ENCODE measurements at regions not wholly inside any gene's neighbourhood (a gene's known extent, or its start where the extent isn't known, plus 50 kb on each side); places are given as distances from the start of the nearest gene placed in this dataset.

DNA sequence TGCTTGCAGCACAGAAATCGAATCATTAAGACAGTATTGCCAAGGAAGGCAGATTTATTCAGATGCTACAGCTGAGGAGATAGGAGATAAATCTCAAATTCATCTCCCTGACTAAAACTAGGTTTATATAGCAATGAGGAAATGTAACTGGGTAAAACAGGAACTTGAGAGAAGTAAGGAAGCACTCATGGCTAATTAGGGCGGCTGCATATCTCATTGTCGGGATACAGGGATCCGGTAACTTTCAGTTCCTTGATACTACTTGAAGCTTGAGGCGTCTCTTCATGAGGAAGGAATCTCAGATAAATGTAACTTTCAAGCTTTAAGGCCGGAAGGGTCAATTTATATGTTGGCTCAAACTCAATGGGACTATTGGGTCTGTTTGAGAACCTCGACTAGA is 129.2 kb upstream of the WDR1 start:
- DNase-seq (ENCODE audit: low read depth, low spot score) = no peak
- Histone ChIP-seq H3K27me3 (ENCODE audit: insufficient read depth, insufficient read length) (no peaks in the 10 kb centered on the region), H3K36me3 (ENCODE audit: insufficient read depth, insufficient read length, low read length) (no peaks in the 10 kb centered on the region), H3K4me1 (ENCODE audit: insufficient read depth, insufficient read length) (no peaks in the 10 kb centered on the region), H3K4me3 (ENCODE audit: insufficient read length, low read depth) (no peak overlapping the region), H3K9me3 (ENCODE audit: insufficient read depth, low read length) (no peaks in the 10 kb centered on the region), H3K9ac (ENCODE audit: insufficient read length, low read depth) (no peak overlapping the region)
- TF ChIP-seq SUZ12 (IDR thresholded peaks at IDR 0.05; ENCODE audit: extremely low read depth, insufficient read depth, insufficient read length) (no peak), ZNF274 (IDR thresholded peaks at IDR 0.05; ENCODE audit: low read depth, low read length) (no peak), YY1 (IDR thresholded peaks at IDR 0.05; ENCODE audit: insufficient read depth, insufficient read length) (no peak)

DNA sequence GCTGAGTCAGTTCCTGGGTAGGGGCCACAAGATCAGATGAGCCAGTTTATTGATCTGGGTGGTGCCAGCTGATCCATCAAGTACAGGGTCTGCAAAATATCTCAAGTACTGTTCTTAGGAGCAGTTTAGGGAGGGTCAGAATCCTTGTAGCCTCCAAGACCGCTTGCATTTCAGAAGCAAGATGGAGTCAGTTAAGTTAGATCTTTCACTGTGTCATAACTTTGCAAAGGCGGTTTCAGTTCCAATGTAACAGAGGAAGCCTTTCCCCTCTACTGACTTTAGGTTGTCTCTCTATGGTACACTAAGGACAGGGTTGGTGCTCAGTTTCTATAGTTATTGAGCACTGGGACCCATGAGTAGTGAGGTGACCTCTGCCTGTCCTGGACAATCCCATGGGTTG is 127.3 kb upstream of the WDR1 start:
- no peak for TF ChIP-seq ZNF274 (IDR thresholded peaks at IDR 0.05; ENCODE audit: low read depth, low read length)
- TF ChIP-seq SUZ12 (IDR thresholded peaks at IDR 0.05; ENCODE audit: extremely low read depth, insufficient read depth, insufficient read length) = no peak
- TF ChIP-seq YY1 (IDR thresholded peaks at IDR 0.05; ENCODE audit: insufficient read depth, insufficient read length) = no peak
- H3K36me3 ChIP-seq (ENCODE audit: insufficient read depth, insufficient read length, low read length) = no peaks in the 10 kb centered on the region
- no peaks in the 10 kb centered on the region for H3K27me3 ChIP-seq (ENCODE audit: insufficient read depth, insufficient read length)
- DNase-seq (ENCODE audit: low read depth, low spot score) = no peak
- no peak overlapping the region for H3K4me3 ChIP-seq (ENCODE audit: insufficient read length, low read depth)
- H3K4me1 ChIP-seq (ENCODE audit: insufficient read depth, insufficient read length) = no peaks in the 10 kb centered on the region
- no peaks in the 10 kb centered on the region for H3K9me3 ChIP-seq (ENCODE audit: insufficient read depth, low read length)
- no peak overlapping the region for H3K9ac ChIP-seq (ENCODE audit: insufficient read length, low read depth)

DNA sequence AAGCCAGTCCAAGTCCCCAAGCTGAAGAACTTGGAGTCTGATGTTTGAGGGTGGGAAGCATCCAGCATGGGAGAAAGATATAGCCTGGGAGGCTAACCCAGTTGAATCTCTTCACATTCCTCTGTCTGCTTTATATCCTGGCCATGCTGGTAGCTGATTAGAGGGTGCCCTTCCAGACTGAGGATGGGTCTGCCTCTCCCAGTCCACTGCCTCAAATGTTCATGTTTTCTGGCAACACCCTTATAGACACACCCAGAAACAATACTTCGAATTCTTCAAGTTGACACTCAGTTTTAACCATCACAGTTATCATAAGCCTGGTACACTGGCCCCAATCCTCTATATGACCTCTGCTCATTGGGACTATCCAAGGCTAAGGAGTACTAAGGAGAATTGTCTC is 124.1 kb upstream of the WDR1 start:
- TF ChIP-seq SUZ12 (IDR thresholded peaks at IDR 0.05; ENCODE audit: extremely low read depth, insufficient read depth, insufficient read length) (no peak), ZNF274 (IDR thresholded peaks at IDR 0.05; ENCODE audit: low read depth, low read length) (no peak), YY1 (IDR thresholded peaks at IDR 0.05; ENCODE audit: insufficient read depth, insufficient read length) (no peak)
- H3K9ac ChIP-seq (ENCODE audit: insufficient read length, low read depth) = no peak overlapping the region
- no peaks in the 10 kb centered on the region for H3K4me1 ChIP-seq (ENCODE audit: insufficient read depth, insufficient read length)
- no peaks in the 10 kb centered on the region for H3K27me3 ChIP-seq (ENCODE audit: insufficient read depth, insufficient read length)
- DNase-seq (ENCODE audit: low read depth, low spot score) = no peak
- no peaks in the 10 kb centered on the region for H3K36me3 ChIP-seq (ENCODE audit: insufficient read depth, insufficient read length, low read length)
- no peaks in the 10 kb centered on the region for H3K9me3 ChIP-seq (ENCODE audit: insufficient read depth, low read length)
- H3K4me3 ChIP-seq (ENCODE audit: insufficient read length, low read depth) = no peak overlapping the region

DNA sequence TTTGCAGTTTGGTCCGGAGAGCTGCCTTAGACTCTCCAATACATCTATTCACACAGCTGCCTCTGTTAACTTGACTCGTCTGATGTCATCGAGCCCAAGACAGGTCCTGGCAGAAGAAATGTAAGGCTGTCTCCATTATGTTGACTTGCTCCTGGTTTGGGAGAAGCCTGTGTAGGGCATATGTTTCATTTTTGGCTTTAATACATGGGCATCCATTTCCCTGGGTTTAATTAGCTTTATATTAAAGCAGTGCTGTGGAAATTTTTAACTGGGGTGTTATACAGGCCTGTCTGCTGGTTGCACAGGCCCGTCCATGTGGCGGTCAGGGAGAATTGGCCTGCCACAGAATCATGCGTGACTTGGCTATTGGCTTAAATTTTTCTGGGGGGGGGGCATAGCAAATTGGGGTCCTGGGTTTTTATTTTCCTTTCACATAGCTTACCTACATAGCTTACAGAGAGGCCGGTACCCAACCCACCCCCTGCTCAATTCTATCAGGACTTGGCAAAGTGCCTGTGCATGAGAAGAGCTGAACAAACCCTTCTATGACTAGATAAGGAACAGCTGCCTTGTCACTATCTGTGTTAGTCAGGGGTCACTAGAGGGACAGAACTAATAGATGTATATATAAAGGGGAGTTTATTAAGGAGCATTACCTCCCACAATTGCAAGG is 123.5 kb upstream of the WDR1 start:
- H3K9me3 ChIP-seq (ENCODE audit: insufficient read depth, low read length) = no peaks in the 10 kb centered on the region
- H3K27me3 ChIP-seq (ENCODE audit: insufficient read depth, insufficient read length) = no peaks in the 10 kb centered on the region
- no peak for DNase-seq (ENCODE audit: low read depth, low spot score)
- H3K9ac ChIP-seq (ENCODE audit: insufficient read length, low read depth) = no peak overlapping the region
- no peak overlapping the region for H3K4me3 ChIP-seq (ENCODE audit: insufficient read length, low read depth)
- no peaks in the 10 kb centered on the region for H3K4me1 ChIP-seq (ENCODE audit: insufficient read depth, insufficient read length)
- H3K36me3 ChIP-seq (ENCODE audit: insufficient read depth, insufficient read length, low read length) = no peaks in the 10 kb centered on the region
- no peak for TF ChIP-seq SUZ12 (IDR thresholded peaks at IDR 0.05; ENCODE audit: extremely low read depth, insufficient read depth, insufficient read length)

DNA sequence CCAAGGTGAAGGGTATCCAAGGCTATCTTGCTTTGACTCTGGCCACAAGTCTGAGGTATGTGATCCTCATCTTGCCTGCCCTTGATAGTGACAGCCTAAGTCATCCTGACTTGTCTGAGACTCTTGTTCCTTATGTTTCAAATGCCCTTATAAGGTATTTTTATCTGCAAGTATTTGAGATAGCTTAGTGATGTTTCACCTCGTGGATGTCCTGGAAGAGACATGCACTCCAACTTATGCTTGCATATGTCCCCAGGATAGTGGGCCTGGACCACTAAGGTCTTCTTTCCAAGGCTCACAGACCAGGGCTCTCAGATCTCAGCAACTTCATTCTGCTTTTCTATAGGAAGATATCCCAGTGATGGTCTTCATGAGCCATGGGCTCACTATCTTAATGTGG is 120.5 kb upstream of the WDR1 start:
- no peaks in the 10 kb centered on the region for H3K9me3 ChIP-seq (ENCODE audit: insufficient read depth, low read length)
- no peak overlapping the region for H3K4me3 ChIP-seq (ENCODE audit: insufficient read length, low read depth)
- no peaks in the 10 kb centered on the region for H3K27me3 ChIP-seq (ENCODE audit: insufficient read depth, insufficient read length)
- no peak overlapping the region for H3K9ac ChIP-seq (ENCODE audit: insufficient read length, low read depth)
- no peak for TF ChIP-seq YY1 (IDR thresholded peaks at IDR 0.05; ENCODE audit: insufficient read depth, insufficient read length)
- TF ChIP-seq ZNF274 (IDR thresholded peaks at IDR 0.05; ENCODE audit: low read depth, low read length) = no peak
- no peak for TF ChIP-seq SUZ12 (IDR thresholded peaks at IDR 0.05; ENCODE audit: extremely low read depth, insufficient read depth, insufficient read length)
- no peaks in the 10 kb centered on the region for H3K4me1 ChIP-seq (ENCODE audit: insufficient read depth, insufficient read length)
- DNase-seq (ENCODE audit: low read depth, low spot score) = no peak
- H3K36me3 ChIP-seq (ENCODE audit: insufficient read depth, insufficient read length, low read length) = no peaks in the 10 kb centered on the region

DNA sequence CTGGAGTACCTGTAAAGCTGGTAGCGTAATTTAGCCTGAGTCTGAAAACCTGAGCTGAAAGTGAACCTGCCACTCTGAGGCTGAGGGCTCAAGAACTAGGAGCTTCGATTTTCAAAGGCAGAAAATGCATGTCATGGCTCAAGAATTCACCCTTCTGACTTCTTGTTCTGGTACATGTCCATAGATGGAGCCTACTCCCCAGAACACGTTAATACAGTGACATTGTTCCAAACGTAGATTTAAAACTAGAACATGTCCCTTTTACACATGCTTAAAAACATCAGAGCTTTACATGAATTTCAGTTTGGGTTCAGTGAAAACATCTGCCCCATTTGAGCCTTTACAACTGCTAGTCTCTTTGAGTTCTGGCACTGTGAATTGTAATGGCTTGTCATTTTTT is 115.5 kb upstream of the WDR1 start:
- no peak for TF ChIP-seq ZNF274 (IDR thresholded peaks at IDR 0.05; ENCODE audit: low read depth, low read length)
- TF ChIP-seq SUZ12 (IDR thresholded peaks at IDR 0.05; ENCODE audit: extremely low read depth, insufficient read depth, insufficient read length) = no peak
- no peak for TF ChIP-seq YY1 (IDR thresholded peaks at IDR 0.05; ENCODE audit: insufficient read depth, insufficient read length)
- H3K27me3 ChIP-seq (ENCODE audit: insufficient read depth, insufficient read length) = no peaks in the 10 kb centered on the region
- no peak overlapping the region for H3K9ac ChIP-seq (ENCODE audit: insufficient read length, low read depth)
- no peaks in the 10 kb centered on the region for H3K4me1 ChIP-seq (ENCODE audit: insufficient read depth, insufficient read length)
- DNase-seq (ENCODE audit: low read depth, low spot score) = no peak
- no peak overlapping the region for H3K4me3 ChIP-seq (ENCODE audit: insufficient read length, low read depth)
- H3K36me3 ChIP-seq (ENCODE audit: insufficient read depth, insufficient read length, low read length) = no peaks in the 10 kb centered on the region
- H3K9me3 ChIP-seq (ENCODE audit: insufficient read depth, low read length) = no peaks in the 10 kb centered on the region

DNA sequence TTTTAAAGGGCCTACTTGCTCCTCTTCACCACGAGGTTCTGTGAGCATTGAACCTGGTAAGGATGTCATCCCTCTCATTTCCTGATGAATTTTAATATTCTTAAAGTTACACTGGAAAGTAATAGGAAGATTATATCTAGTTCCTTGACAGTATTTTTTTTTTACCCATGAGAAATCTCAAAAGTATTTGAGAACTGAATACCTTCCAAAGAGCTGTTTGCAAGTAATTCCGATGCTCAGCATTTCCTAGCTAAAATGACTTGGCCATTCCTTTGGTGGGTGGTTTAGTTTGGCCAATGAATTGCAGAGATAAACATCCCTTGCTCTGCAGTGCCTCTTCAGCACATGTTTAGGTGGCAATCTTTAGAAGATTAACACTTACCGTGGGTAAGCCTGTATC is 110.2 kb upstream of the WDR1 start:
- no peaks in the 10 kb centered on the region for H3K4me1 ChIP-seq (ENCODE audit: insufficient read depth, insufficient read length)
- H3K4me3 ChIP-seq (ENCODE audit: insufficient read length, low read depth) = no peak overlapping the region
- H3K36me3 ChIP-seq (ENCODE audit: insufficient read depth, insufficient read length, low read length) = no peaks in the 10 kb centered on the region
- no peak for DNase-seq (ENCODE audit: low read depth, low spot score)
- no peaks in the 10 kb centered on the region for H3K9me3 ChIP-seq (ENCODE audit: insufficient read depth, low read length)
- no peak for TF ChIP-seq ZNF274 (IDR thresholded peaks at IDR 0.05; ENCODE audit: low read depth, low read length)
- TF ChIP-seq SUZ12 (IDR thresholded peaks at IDR 0.05; ENCODE audit: extremely low read depth, insufficient read depth, insufficient read length) = no peak
- TF ChIP-seq YY1 (IDR thresholded peaks at IDR 0.05; ENCODE audit: insufficient read depth, insufficient read length) = no peak
- H3K27me3 ChIP-seq (ENCODE audit: insufficient read depth, insufficient read length) = no peaks in the 10 kb centered on the region
- no peak overlapping the region for H3K9ac ChIP-seq (ENCODE audit: insufficient read length, low read depth)

All from NT2/D1 (cell line).